Activated naive CD4-positive, alpha-beta T cell treated with anti-CD3 and anti-CD28 coated beads, Interleukin-2, amount 50 U/mL, for 24 hours (primary cell): ENCODE measurements at regions not wholly inside any gene's neighbourhood (a gene's known extent, or its start where the extent isn't known, plus 50 kb on each side); places are given as distances from the start of the nearest gene placed in this dataset.

Experiments used
- H3K27ac Mint-ChIP-seq: one replicate; pipeline ENCODE4 v1.8.0; 2021; ENCODE audit warnings: mild to moderate bottlenecking, mixed read lengths
- H3K27me3 Mint-ChIP-seq: one replicate; pipeline ENCODE4 v1.8.0; 2021; ENCODE audit warnings: mixed read lengths
- H3K36me3 Mint-ChIP-seq: one replicate; pipeline ENCODE4 v1.8.0; 2021; ENCODE audit warnings: mixed read lengths
- H3K4me1 Mint-ChIP-seq: one replicate; pipeline ENCODE4 v1.8.0; 2021; ENCODE audit warnings: mixed read lengths
- H3K4me3 Mint-ChIP-seq: one replicate; pipeline ENCODE4 v1.8.0; 2021; ENCODE audit warnings: mild to moderate bottlenecking, mixed read lengths
- H3K9me3 Mint-ChIP-seq: one replicate; pipeline ENCODE4 v1.8.0; 2021; ENCODE audit warnings: mixed read lengths

DNA sequence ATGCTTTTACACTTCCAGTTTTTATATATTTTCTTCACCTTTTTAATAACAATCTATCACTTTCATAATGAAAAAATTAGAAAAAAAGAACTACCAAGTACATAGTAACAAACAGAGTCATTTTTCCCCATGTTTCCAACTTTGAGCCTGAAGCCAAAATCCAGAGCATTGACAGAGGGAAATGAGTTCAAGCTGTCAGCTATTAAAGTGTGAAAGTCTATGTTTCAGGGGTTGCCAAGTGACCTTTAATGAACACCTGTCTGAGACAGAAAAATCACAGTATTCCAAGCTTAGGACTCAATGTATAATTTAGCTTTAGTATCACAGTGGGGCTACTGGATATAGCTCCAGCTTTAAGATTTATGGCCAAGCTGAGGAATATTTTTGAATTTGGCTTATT lies 128.3 kb upstream of the GADL1 start:
- H3K4me1 Mint-ChIP-seq = no peaks in the 10 kb centered on the region
- no peaks in the 10 kb centered on the region for H3K9me3 Mint-ChIP-seq
- H3K36me3 Mint-ChIP-seq = peaks cover 2% of the 10 kb centered on the region
- no peaks in the 10 kb centered on the region for H3K27me3 Mint-ChIP-seq
- no peak overlapping the region for H3K27ac Mint-ChIP-seq
- H3K4me3 Mint-ChIP-seq = no peak overlapping the region

DNA sequence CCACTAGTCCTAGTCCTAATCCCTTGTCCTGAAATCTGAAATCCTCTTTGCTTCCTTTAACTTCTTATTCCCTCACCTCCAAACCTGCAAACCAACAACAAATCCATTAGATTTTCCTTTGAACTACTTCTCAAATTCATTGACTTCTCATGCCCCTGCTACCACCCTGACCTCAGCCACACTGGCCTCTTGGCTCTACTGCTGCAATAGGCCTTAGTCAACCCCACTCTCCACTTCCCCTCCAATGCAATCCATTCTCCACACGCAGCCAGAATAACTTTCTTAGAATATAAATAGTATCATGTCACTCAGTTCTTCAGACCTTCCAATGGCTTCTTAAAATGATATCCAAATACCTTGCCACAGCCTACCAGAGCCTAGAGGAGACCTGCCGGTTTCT lies 131.1 kb upstream of the GADL1 start:
- Mint-ChIP-seq H3K27me3 (no peaks in the 10 kb centered on the region), H3K36me3 (peaks cover 5% of the 10 kb centered on the region), H3K4me3 (no peak overlapping the region), H3K9me3 (peaks cover 6% of the 10 kb centered on the region), H3K27ac (no peak overlapping the region), H3K4me1 (no peaks in the 10 kb centered on the region)

GRCh38 chr3:31027191-31027761 lies 132.8 kb upstream of the GADL1 start:
- Mint-ChIP-seq H3K4me3 (no peak overlapping the region), H3K27ac (no peak overlapping the region), H3K36me3 (peaks cover 5% of the 10 kb centered on the region), H3K27me3 (no peaks in the 10 kb centered on the region), H3K9me3 (peaks cover 6% of the 10 kb centered on the region), H3K4me1 (no peaks in the 10 kb centered on the region)

- H3K9me3 Mint-ChIP-seq = peaks cover 6% of the 10 kb centered on the region
- H3K27ac Mint-ChIP-seq = no peak overlapping the region
- H3K27me3 Mint-ChIP-seq = no peaks in the 10 kb centered on the region
- no peak overlapping the region for H3K4me3 Mint-ChIP-seq
- peaks cover 5% of the 10 kb centered on the region for H3K36me3 Mint-ChIP-seq
- no peaks in the 10 kb centered on the region for H3K4me1 Mint-ChIP-seq
Observed at GRCh38 chr3:31027914-31028313, 133.5 kb upstream of the GADL1 start.

DNA sequence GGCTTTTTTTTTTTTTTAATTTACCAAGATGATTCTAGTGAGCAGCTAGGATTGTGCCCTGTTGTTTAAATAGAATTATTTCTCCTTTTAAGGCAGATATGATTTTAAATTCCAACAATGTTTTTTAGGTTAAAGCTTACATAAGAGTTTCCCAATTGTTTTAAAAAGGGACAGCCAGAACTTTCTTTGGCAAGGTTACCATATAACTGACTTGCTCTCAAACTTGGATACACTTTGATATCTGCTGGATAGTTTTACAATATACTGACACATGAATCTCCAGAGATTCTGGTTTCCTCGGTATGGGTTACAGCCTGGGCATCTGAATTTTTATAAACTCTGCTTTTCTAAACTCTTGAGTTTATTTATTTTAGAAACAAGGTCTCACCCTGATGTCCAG lies 134.3 kb upstream of the GADL1 start:
- Mint-ChIP-seq H3K9me3 (peaks cover 6% of the 10 kb centered on the region), H3K4me1 (no peaks in the 10 kb centered on the region), H3K4me3 (no peak overlapping the region), H3K27me3 (no peaks in the 10 kb centered on the region), H3K27ac (no peak overlapping the region), H3K36me3 (peaks cover 5% of the 10 kb centered on the region)

- no peaks in the 10 kb centered on the region for H3K27me3 Mint-ChIP-seq
- H3K4me1 Mint-ChIP-seq = no peaks in the 10 kb centered on the region
- no peak overlapping the region for H3K27ac Mint-ChIP-seq
- H3K36me3 Mint-ChIP-seq = peaks cover 5% of the 10 kb centered on the region
- H3K9me3 Mint-ChIP-seq = peaks cover 6% of the 10 kb centered on the region
- no peak overlapping the region for H3K4me3 Mint-ChIP-seq
Observed at GRCh38 chr3:31029706-31030105, 135.2 kb upstream of the GADL1 start.

DNA sequence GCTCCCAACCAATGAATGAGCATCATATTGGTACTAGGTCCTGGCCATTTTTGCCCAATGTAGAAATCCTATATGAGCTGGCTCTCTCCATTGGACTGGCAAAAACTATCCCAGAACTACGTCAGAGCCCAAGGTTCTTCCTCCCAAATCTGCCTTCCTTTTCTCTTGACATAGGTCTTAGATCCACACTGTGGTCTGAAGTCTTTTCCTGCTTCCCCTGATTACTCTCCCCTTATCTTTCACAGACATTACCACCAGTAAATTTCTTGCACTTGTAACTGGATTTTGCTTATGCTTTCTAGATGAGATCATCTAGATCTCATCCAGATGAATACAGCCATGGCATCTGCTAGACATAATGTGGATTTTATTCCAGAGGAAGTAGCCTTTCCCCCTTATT lies 141.2 kb upstream of the GADL1 start:
- H3K27me3 Mint-ChIP-seq = no peaks in the 10 kb centered on the region
- no peak overlapping the region for H3K4me3 Mint-ChIP-seq
- no peaks in the 10 kb centered on the region for H3K4me1 Mint-ChIP-seq
- H3K36me3 Mint-ChIP-seq = peaks cover 1% of the 10 kb centered on the region
- no peaks in the 10 kb centered on the region for H3K9me3 Mint-ChIP-seq
- H3K27ac Mint-ChIP-seq = no peak overlapping the region

DNA sequence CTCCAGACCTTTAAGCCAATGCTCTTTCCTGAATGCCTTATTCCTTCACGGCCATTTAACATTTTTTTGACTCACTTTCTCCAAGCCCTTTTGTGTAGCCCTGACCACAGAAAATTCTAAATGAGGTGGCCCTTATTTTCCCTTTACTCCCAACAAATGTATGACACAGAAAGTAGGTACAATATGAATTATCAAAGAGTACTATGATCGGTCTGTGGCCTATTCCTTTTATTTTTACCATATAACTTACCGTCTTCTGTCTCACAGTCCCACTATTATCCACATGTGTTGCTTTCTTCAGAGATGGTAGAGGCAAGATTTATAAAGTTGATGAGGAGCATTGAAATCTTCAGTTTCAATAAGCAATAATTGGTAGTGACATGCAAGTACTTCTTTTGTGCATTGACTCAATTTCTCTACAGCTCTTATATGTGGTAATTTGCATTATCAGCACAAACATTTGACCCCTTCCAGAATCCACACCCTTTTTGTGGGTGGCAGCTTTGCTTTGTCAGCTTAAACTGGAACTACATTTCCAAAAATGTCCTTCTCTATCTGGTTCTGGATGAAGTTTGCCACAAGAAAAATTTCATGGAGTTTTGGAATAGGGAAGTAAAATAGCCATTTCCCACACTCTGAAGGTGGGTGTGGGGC lies 143.8 kb upstream of the GADL1 start:
- Mint-ChIP-seq H3K27ac (no peak overlapping the region), H3K4me3 (no peak overlapping the region), H3K27me3 (no peaks in the 10 kb centered on the region), H3K4me1 (no peaks in the 10 kb centered on the region), H3K36me3 (peaks cover 3% of the 10 kb centered on the region), H3K9me3 (peaks cover 10% of the 10 kb centered on the region)

DNA sequence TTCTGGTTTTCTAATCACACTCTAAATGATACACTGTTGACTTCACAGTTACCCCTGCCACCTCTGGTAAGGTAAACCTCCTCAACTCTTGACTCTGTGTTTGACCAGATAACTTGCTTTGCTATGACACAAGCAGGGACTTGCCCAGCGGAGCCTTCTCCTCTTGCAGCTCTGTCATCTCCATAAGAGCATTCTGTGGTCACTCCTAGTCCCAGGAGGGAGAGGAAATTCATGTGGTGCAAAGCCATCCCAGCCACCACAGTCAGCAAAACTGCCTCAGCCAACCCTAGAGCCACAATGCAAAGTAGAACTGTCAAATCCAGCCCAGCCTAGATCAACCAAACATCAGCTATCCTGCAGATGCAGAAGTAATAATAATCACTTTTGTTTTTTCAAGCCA lies 144.7 kb upstream of the GADL1 start:
- Mint-ChIP-seq H3K4me1 (no peaks in the 10 kb centered on the region), H3K27me3 (no peaks in the 10 kb centered on the region), H3K4me3 (no peak overlapping the region), H3K27ac (no peak overlapping the region), H3K36me3 (peaks cover 6% of the 10 kb centered on the region), H3K9me3 (peaks cover 15% of the 10 kb centered on the region)

DNA sequence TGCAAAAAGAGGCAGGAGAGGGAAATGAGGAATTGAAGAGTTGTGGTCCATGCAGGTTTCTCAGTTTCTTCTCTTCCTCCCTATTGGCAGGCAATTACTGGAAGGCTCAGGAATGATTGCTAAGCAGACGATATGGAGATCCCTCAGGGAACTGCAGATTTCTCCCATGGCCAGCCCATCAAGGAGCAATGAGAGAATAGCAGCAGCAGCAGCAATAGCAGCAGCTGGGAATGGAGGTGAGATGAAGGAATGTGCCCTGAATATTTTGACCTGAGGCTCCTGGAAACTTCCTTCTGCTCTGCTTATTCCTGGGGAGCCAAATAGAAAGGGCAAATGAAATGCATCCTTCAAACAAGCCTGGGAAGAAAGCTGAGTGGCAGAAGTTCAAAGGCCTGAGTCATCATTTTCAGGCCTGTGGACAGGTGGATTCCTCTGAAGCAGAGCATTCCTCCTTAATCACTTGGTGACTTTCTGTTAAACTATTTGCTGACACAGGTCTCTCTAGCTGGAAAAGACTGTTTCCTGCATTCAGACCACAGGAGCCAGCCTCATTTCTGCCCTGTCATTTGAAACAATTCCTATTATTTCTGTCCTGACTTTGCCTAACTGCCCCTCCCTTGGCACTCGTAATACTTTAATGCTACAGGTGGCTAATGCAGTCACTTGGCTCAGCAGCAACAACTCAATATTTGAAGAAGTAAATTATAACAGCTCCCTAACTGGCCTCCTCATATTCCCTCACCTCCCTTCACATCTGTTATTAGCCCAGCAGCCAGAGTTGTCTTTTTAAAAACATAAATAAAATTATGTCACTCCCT lies 146.9 kb upstream of the GADL1 start:
- Mint-ChIP-seq H3K27me3 (no peaks in the 10 kb centered on the region), H3K36me3 (peaks cover 4% of the 10 kb centered on the region), H3K9me3 (peaks cover 15% of the 10 kb centered on the region), H3K4me3 (no peak overlapping the region), H3K27ac (no peak overlapping the region), H3K4me1 (no peaks in the 10 kb centered on the region)

GRCh38 chr3:31043184-31043819 lies 148.8 kb upstream of the GADL1 start:
- H3K27me3 Mint-ChIP-seq = no peaks in the 10 kb centered on the region
- peaks cover 4% of the 10 kb centered on the region for H3K36me3 Mint-ChIP-seq
- H3K27ac Mint-ChIP-seq = no peak overlapping the region
- no peaks in the 10 kb centered on the region for H3K4me1 Mint-ChIP-seq
- H3K4me3 Mint-ChIP-seq = no peak overlapping the region
- peaks cover 15% of the 10 kb centered on the region for H3K9me3 Mint-ChIP-seq

DNA sequence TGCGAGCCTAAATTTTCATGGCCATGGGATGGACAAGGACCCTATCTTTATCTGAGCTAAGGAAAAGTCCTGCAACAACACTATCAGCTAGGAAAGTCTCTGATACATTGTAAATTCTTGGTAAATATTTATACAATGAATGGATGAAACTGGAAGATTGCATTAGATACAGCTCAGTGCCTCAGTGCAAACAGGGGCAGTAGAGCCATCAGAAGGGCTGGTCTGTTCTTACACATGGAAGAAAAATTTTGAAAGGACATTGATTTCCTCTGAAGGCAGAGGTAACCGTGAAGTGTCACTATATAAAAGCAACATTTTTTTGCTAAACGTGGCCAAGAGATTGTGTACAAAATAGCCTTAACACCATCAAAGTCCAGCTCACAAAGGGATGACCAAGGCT lies 153.2 kb upstream of the GADL1 start:
- Mint-ChIP-seq H3K9me3 (peaks cover 13% of the 10 kb centered on the region), H3K27ac (no peak overlapping the region), H3K4me3 (no peak overlapping the region), H3K4me1 (no peaks in the 10 kb centered on the region), H3K27me3 (no peaks in the 10 kb centered on the region), H3K36me3 (peaks cover 3% of the 10 kb centered on the region)

GRCh38 chr3:31048143-31048542 lies 153.7 kb upstream of the GADL1 start:
- Mint-ChIP-seq H3K27me3 (no peaks in the 10 kb centered on the region), H3K36me3 (peaks cover 3% of the 10 kb centered on the region), H3K9me3 (peaks cover 14% of the 10 kb centered on the region), H3K4me3 (no peak overlapping the region), H3K27ac (no peak overlapping the region), H3K4me1 (no peaks in the 10 kb centered on the region)

DNA sequence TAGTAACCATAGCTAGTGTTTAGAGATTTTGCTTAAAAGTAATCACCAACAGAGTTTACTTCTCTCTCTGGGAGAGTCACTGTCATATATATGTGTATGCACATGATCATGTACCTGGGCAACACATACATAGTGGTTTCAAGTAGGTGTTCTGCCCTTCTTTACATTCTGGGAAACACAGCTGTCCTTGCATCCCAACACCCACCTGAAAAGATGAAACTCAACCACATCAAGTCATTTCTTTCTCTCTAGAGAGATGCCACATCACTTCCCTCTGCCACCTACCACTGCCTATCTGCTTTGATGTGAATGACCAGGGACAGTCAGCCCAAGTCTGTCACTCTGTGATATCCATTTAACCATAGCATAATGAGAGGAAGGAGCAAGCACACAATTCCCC lies 155.8 kb upstream of the GADL1 start:
- Mint-ChIP-seq H3K9me3 (peaks cover 9% of the 10 kb centered on the region), H3K36me3 (peaks cover 1% of the 10 kb centered on the region), H3K4me3 (no peak overlapping the region), H3K27ac (no peak overlapping the region), H3K27me3 (no peaks in the 10 kb centered on the region), H3K4me1 (no peaks in the 10 kb centered on the region)

DNA sequence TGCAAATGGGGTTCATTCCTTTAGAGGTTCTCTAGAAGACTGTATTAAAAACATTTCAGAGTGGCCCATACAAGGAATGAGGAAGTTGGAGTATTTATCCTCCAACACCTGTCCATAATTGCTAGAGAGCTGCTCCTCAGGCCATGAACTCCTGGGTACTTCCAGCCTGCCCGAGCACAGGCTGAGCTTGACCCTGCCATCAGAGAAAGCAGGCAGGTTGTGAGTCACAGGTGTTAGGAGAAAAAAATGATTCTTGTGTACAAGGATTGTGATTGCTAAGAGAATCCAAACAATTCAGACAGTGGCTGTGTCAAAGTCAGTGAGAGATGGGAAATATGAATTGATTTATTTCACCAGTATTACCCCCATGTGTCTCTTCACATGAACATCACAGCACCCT lies 156.8 kb upstream of the GADL1 start:
- Mint-ChIP-seq H3K4me3 (no peak overlapping the region), H3K9me3 (peaks cover 9% of the 10 kb centered on the region), H3K27ac (no peak overlapping the region), H3K27me3 (no peaks in the 10 kb centered on the region), H3K4me1 (no peaks in the 10 kb centered on the region), H3K36me3 (peaks cover 1% of the 10 kb centered on the region)

DNA sequence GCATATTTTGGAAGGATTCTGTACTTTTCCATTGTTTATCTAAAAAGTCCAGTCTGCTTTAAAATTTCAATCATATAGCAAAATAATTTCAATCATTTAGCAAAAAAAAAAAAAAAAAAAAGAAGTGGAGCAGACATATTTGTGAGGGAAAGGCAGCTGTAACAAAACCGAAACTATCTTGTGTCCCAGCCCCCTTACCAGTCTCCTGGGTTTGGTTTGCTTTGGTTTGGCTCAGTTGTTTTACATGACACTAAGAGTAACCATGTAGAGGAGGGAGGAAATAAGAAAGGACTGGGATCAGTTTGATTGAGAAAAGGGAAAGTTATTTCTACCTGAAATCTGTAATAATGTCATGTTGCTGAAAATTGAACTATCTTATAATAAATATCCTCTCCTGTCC lies 158.8 kb upstream of the GADL1 start:
- H3K36me3 Mint-ChIP-seq = peaks cover 1% of the 10 kb centered on the region
- H3K4me1 Mint-ChIP-seq = peaks cover 6% of the 10 kb centered on the region
- H3K9me3 Mint-ChIP-seq = peaks cover 9% of the 10 kb centered on the region
- H3K4me3 Mint-ChIP-seq = no peak overlapping the region
- H3K27me3 Mint-ChIP-seq = no peaks in the 10 kb centered on the region
- H3K27ac Mint-ChIP-seq = no peak overlapping the region
